ENCODE measurements at regions not wholly inside any gene's neighbourhood (a gene's known extent, or its start where the extent isn't known, plus 50 kb on each side); places are given as distances from the start of the nearest gene placed in this dataset.

GRCh38 chr21:15144026-15144425 is 79.2 kb upstream of the NRIP1 start:
- in situ Hi-C loops (cut with HindIII; ENCODE audit: low pct_ligation_motif_present, low pct_unique_long_range_greater_than_20kb, low sequenced_read_pairs) = no loop called here
- DNase-seq = no peak

GRCh38 chr21:15148437-15148836 is 83.6 kb upstream of the NRIP1 start:
- no peak for DNase-seq
- in situ Hi-C loops (cut with HindIII; ENCODE audit: low pct_ligation_motif_present, low pct_unique_long_range_greater_than_20kb, low sequenced_read_pairs) = no loop called here

- DNase-seq = no peak
- in situ Hi-C loops (cut with HindIII; ENCODE audit: low pct_ligation_motif_present, low pct_unique_long_range_greater_than_20kb, low sequenced_read_pairs) = no loop called here
Measured at GRCh38 chr21:15149600-15150224, 84.9 kb upstream of the NRIP1 start.

- in situ Hi-C loops (cut with HindIII; ENCODE audit: low pct_ligation_motif_present, low pct_unique_long_range_greater_than_20kb, low sequenced_read_pairs) = no loop called here
- DNase-seq = no peak
Measured at GRCh38 chr21:15151385-15152103, 86.7 kb upstream of the NRIP1 start.

- in situ Hi-C loops (cut with HindIII; ENCODE audit: low pct_ligation_motif_present, low pct_unique_long_range_greater_than_20kb, low sequenced_read_pairs) = no loop called here
- no peak for DNase-seq
Measured at GRCh38 chr21:15152591-15152990, 87.8 kb upstream of the NRIP1 start.

- in situ Hi-C loops (cut with HindIII; ENCODE audit: low pct_ligation_motif_present, low pct_unique_long_range_greater_than_20kb, low sequenced_read_pairs) = no loop called here
Measured at GRCh38 chr21:15159382-15160020, 94.7 kb upstream of the NRIP1 start.

GRCh38 chr21:15160136-15160535 is 95.3 kb upstream of the NRIP1 start:
- in situ Hi-C loops (cut with HindIII; ENCODE audit: low pct_ligation_motif_present, low pct_unique_long_range_greater_than_20kb, low sequenced_read_pairs) = no loop called here
- no peak for DNase-seq

More at GRCh38 chr21:15159382-15160020, 94.7 kb upstream of the NRIP1 start:
- DNase-seq = no peak

- DNase-seq = no peak
- in situ Hi-C loops (cut with HindIII; ENCODE audit: low pct_ligation_motif_present, low pct_unique_long_range_greater_than_20kb, low sequenced_read_pairs) = no loop called here
Measured at GRCh38 chr21:15162921-15163320, 98.1 kb upstream of the NRIP1 start.

GRCh38 chr21:15164273-15164672 is 99.5 kb upstream of the NRIP1 start:
- DNase-seq = no peak
- in situ Hi-C loops (cut with HindIII; ENCODE audit: low pct_ligation_motif_present, low pct_unique_long_range_greater_than_20kb, low sequenced_read_pairs) = no loop called here

GRCh38 chr21:15164678-15165303 is 100.0 kb upstream of the NRIP1 start:
- no peak for DNase-seq
- in situ Hi-C loops (cut with HindIII; ENCODE audit: low pct_ligation_motif_present, low pct_unique_long_range_greater_than_20kb, low sequenced_read_pairs) = no loop called here

- DNase-seq = no peak
- in situ Hi-C loops (cut with HindIII; ENCODE audit: low pct_ligation_motif_present, low pct_unique_long_range_greater_than_20kb, low sequenced_read_pairs) = no loop called here
Measured at GRCh38 chr21:15170614-15171013, 105.8 kb upstream of the NRIP1 start.

- DNase-seq = no peak
- in situ Hi-C loops (cut with HindIII; ENCODE audit: low pct_ligation_motif_present, low pct_unique_long_range_greater_than_20kb, low sequenced_read_pairs) = no loop called here
Measured at GRCh38 chr21:15171546-15171945, 106.7 kb upstream of the NRIP1 start.

- no peak for DNase-seq
- in situ Hi-C loops (cut with HindIII; ENCODE audit: low pct_ligation_motif_present, low pct_unique_long_range_greater_than_20kb, low sequenced_read_pairs) = no loop called here
Measured at GRCh38 chr21:15172963-15173362, 108.2 kb upstream of the NRIP1 start.

GRCh38 chr21:15174923-15175322 is 110.1 kb upstream of the NRIP1 start:
- DNase-seq = no peak
- in situ Hi-C loops (cut with HindIII; ENCODE audit: low pct_ligation_motif_present, low pct_unique_long_range_greater_than_20kb, low sequenced_read_pairs) = no loop called here

GRCh38 chr21:15182731-15183130 is 117.9 kb upstream of the NRIP1 start:
- DNase-seq = no peak
- in situ Hi-C loops (cut with HindIII; ENCODE audit: low pct_ligation_motif_present, low pct_unique_long_range_greater_than_20kb, low sequenced_read_pairs) = no loop called here

- in situ Hi-C loops (cut with HindIII; ENCODE audit: low pct_ligation_motif_present, low pct_unique_long_range_greater_than_20kb, low sequenced_read_pairs) = no loop called here
- DNase-seq = no peak
Measured at GRCh38 chr21:15183813-15184257, 119.0 kb upstream of the NRIP1 start.

- DNase-seq = no peak
- in situ Hi-C loops (cut with HindIII; ENCODE audit: low pct_ligation_motif_present, low pct_unique_long_range_greater_than_20kb, low sequenced_read_pairs) = no loop called here
Measured at GRCh38 chr21:15190412-15190811, 125.6 kb upstream of the NRIP1 start.

GRCh38 chr21:15190837-15191236 is 126.0 kb upstream of the NRIP1 start:
- in situ Hi-C loops (cut with HindIII; ENCODE audit: low pct_ligation_motif_present, low pct_unique_long_range_greater_than_20kb, low sequenced_read_pairs) = no loop called here
- DNase-seq = no peak

- in situ Hi-C loops (cut with HindIII; ENCODE audit: low pct_ligation_motif_present, low pct_unique_long_range_greater_than_20kb, low sequenced_read_pairs) = no loop called here
- no peak for DNase-seq
Measured at GRCh38 chr21:15191342-15191741, 126.5 kb upstream of the NRIP1 start.

All from ACHN (cell line).